Thyroid gland (tissue), 4 donors: ENCODE measurements at regions not wholly inside any gene's neighbourhood (a gene's known extent, or its start where the extent isn't known, plus 50 kb on each side); places are given as distances from the start of the nearest gene placed in this dataset.

Source experiments
- DNase-seq, 2 donors: peaks; one replicate each; pipeline ENCODE4 v3.0.0-alpha.2; 2019
- H3K27ac ChIP-seq, 3 donors: fragments of 200-600 bp; sonication (generic); 1 replicate in 2 of 3; 2 replicates in 1 of 3; pipeline ENCODE4 v1.5.1; 2016 to 2019; ENCODE audit warnings: mild to moderate bottlenecking in 1 of 3, moderate library complexity in 1 of 3
- H3K27me3 ChIP-seq: fragments of 200-600 bp; sonication (generic); one replicate; pipeline ENCODE4 v1.5.1; 2019
- H3K36me3 ChIP-seq, 2 donors: fragments of 200-600 bp; sonication (generic); one replicate each; pipeline ENCODE4 v1.5.1; 2016 to 2019
- H3K4me1 ChIP-seq, 2 donors: fragments of 200-600 bp; sonication (generic); one replicate each; pipeline ENCODE4 v1.5.1; 2017 to 2019
- H3K4me3 ChIP-seq, 3 donors: fragments of 200-600 bp; sonication (generic); replicated peaks in 1 of 3; 1 replicate in 2 of 3; 2 replicates in 1 of 3; pipeline ENCODE4 v1.5.1; 2016; ENCODE audit warnings: mild to moderate bottlenecking in 1 of 3
- H3K9me3 ChIP-seq: fragments of 200-600 bp; sonication (generic); one replicate; pipeline ENCODE4 v1.5.1; 2017
- POLR2A ChIP-seq, 2 donors: fragments of 450-650 bp; IDR thresholded peaks; one replicate each; pipeline ENCODE4 v1.6.1; 2017; ENCODE audit warnings: antibody characterized with exemption in 2 of 2, mild to moderate bottlenecking in 2 of 2, moderate library complexity in 1 of 2
- WGBS, 2 donors: methylation state at CpG; one replicate each; pipeline ENCODE4 v1.1.5; 2017; 5-methylcytosine and 5-hydroxymethylcytosine counted together
- intact Hi-C: fragments of 100-400 bp; cut with DNase I; formaldehyde crosslinking; loops from one replicate; pipeline ENCODE4 v1.15.1; 2023
- TF ChIP-seq, protein P1 (sequence below), 6 experiments: fragments of 200-600 bp in 3 of 6; fragments of 450-650 bp in 3 of 6; sonication (generic) in 3 of 6; IDR thresholded peaks; one replicate each; pipeline ENCODE4 v1.5.1; 2016 to 2019; ENCODE audit warnings: antibody characterized with exemption in 6 of 6, mild to moderate bottlenecking in 2 of 6, inconsistent platforms in 1 of 6, moderate library complexity in 1 of 6

- intact Hi-C loops, result no loop called here
- Histone ChIP-seq H3K4me1 (peaks cover 0 to 4% of the 10 kb centered on the region in 2 donors), H3K36me3 (no peaks in the 10 kb centered on the region), H3K27me3 (no peaks in the 10 kb centered on the region), H3K27ac (no peak overlapping the region), H3K9me3 (no peaks in the 10 kb centered on the region), H3K4me3 (no peak overlapping the region)
- TF ChIP-seq, protein P1, sequence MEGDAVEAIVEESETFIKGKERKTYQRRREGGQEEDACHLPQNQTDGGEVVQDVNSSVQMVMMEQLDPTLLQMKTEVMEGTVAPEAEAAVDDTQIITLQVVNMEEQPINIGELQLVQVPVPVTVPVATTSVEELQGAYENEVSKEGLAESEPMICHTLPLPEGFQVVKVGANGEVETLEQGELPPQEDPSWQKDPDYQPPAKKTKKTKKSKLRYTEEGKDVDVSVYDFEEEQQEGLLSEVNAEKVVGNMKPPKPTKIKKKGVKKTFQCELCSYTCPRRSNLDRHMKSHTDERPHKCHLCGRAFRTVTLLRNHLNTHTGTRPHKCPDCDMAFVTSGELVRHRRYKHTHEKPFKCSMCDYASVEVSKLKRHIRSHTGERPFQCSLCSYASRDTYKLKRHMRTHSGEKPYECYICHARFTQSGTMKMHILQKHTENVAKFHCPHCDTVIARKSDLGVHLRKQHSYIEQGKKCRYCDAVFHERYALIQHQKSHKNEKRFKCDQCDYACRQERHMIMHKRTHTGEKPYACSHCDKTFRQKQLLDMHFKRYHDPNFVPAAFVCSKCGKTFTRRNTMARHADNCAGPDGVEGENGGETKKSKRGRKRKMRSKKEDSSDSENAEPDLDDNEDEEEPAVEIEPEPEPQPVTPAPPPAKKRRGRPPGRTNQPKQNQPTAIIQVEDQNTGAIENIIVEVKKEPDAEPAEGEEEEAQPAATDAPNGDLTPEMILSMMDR (IDR thresholded peaks at IDR 0.05), result no peak
- TF ChIP-seq POLR2A (IDR thresholded peaks at IDR 0.05), result no peak
- no peak for DNase-seq
- 84 to 86% methylated on average over 3 of the region's 3 CpGs for WGBS, 2 donors
Measured at GRCh38 chr3:145183261-145183660, 977.7 kb downstream of the PLOD2 start.

DNA sequence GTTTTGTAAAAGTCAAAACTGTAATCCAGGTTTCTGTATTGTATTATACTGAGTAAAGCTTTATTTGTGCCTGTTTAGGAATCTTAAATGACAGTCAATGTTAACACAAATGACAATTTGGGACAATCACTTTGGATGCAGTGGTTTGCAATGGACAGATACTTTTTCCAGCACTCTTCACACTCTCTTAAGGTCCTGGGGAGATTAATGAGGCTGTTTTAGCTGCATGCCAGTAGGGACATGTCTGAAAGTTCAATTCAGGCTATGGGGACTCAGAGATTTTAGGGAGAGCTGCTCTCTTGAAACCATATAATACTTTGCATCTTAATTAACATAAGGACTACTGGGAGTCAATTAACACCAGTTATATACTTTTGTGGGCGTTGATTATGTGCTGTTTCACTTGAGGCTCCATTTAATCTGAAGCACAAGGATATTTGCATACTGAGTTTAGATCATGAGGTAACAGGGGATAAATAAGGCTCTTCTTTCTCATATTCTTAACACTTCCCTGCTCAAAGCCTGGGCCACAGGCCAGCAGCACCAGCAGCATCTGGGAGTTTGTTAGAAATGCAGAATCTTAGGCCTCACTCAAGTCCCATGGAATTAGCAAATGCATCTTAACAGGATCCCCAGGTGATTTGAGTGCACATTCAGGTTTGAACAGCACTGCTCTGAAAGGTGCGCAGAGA is 972.8 kb downstream of the PLOD2 start:
- H3K9me3 ChIP-seq, result no peaks in the 10 kb centered on the region
- 92% methylated on average over 2 of the region's 2 CpGs for WGBS, 2 donors
- TF ChIP-seq, protein P1 (IDR thresholded peaks at IDR 0.05), result no peak
- no peak for TF ChIP-seq POLR2A (IDR thresholded peaks at IDR 0.05)
- no peak overlapping the region for H3K27ac ChIP-seq
- no peaks in the 10 kb centered on the region for H3K36me3 ChIP-seq
- intact Hi-C loops, result no loop called here
- no peak for DNase-seq
- no peaks in the 10 kb centered on the region for H3K4me1 ChIP-seq
- no peaks in the 10 kb centered on the region for H3K27me3 ChIP-seq
- no peak overlapping the region for H3K4me3 ChIP-seq

GRCh38 chr3:145190138-145190537 is 970.8 kb downstream of the PLOD2 start:
- no peak overlapping the region for H3K4me3 ChIP-seq
- no peak overlapping the region for H3K27ac ChIP-seq
- no peaks in the 10 kb centered on the region for H3K9me3 ChIP-seq
- no peaks in the 10 kb centered on the region for H3K36me3 ChIP-seq
- WGBS, 2 donors, result 91 to 100% methylated on average over 2 of the region's 2 CpGs
- H3K27me3 ChIP-seq, result no peaks in the 10 kb centered on the region
- no peaks in the 10 kb centered on the region for H3K4me1 ChIP-seq
- DNase-seq, result no peak
- TF ChIP-seq, protein P1 (IDR thresholded peaks at IDR 0.05), result no peak
- intact Hi-C loops, result no loop called here

DNA sequence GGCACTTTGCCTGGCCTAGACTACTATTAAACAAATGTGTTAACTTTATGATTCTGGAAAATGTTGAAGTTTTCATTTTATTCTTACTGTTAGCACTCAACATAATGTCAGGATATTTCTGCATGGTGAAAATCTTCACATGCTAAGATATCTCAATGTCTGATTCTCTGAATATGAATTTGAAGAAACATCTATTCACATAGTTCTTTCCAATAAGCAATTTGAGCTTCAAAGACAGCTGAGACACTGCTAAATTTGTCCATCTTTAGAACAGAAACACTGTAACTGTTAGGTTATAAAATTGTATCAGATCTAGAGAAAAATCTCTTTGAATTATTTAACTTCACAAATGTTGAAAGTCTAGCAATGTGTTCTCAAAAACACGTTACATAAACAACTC is 970.2 kb downstream of the PLOD2 start:
- no peaks in the 10 kb centered on the region for H3K9me3 ChIP-seq
- no peak for DNase-seq
- H3K4me1 ChIP-seq, result no peaks in the 10 kb centered on the region
- H3K27ac ChIP-seq, result no peak overlapping the region
- 82 to 86% methylated on average over 1 of the region's 1 CpG for WGBS, 2 donors
- H3K4me3 ChIP-seq, result no peak overlapping the region
- no peaks in the 10 kb centered on the region for H3K36me3 ChIP-seq
- TF ChIP-seq, protein P1 (IDR thresholded peaks at IDR 0.05), result no peak
- TF ChIP-seq POLR2A (IDR thresholded peaks at IDR 0.05), result no peak
- intact Hi-C loops, result no loop called here
- no peaks in the 10 kb centered on the region for H3K27me3 ChIP-seq

GRCh38 chr3:145191543-145191942 is 969.4 kb downstream of the PLOD2 start:
- WGBS, 2 donors, result 88 to 97% methylated on average over 1 of the region's 1 CpG
- no peaks in the 10 kb centered on the region for H3K27me3 ChIP-seq
- no peak overlapping the region for H3K4me3 ChIP-seq
- no peak for DNase-seq
- no peaks in the 10 kb centered on the region for H3K4me1 ChIP-seq
- no peaks in the 10 kb centered on the region for H3K36me3 ChIP-seq
- no peak overlapping the region for H3K27ac ChIP-seq
- no peak for TF ChIP-seq POLR2A (IDR thresholded peaks at IDR 0.05)
- TF ChIP-seq, protein P1 (IDR thresholded peaks at IDR 0.05), result no peak
- no peaks in the 10 kb centered on the region for H3K9me3 ChIP-seq
- intact Hi-C loops, result no loop called here
